Neural cell (in vitro differentiated cells): ENCODE measurements at regions not wholly inside any gene's neighbourhood (a gene's known extent, or its start where the extent isn't known, plus 50 kb on each side); places are given as distances from the start of the nearest gene placed in this dataset.

Experiments used
- H2AFZ ChIP-seq: fragments of 200-600, 300-800 bp; sonication (generic), shearing (Covaris generic); 2 replicates; pipeline ENCODE4 v1.6.0; 2014; ENCODE audit warnings: low read depth, mild to moderate bottlenecking, antibody characterized with exemption, low read length, moderate library complexity
- H3F3A ChIP-seq: fragments of 200-600 bp; shearing (Covaris generic); 2 replicates; pipeline ENCODE4 v1.6.1; 2016; ENCODE audit warnings: mild to moderate bottlenecking, moderate library complexity, mixed read lengths, antibody characterized with exemption, low read length; ENCODE audit not compliant: insufficient read depth, poor library complexity, severe bottlenecking
- H3K27ac ChIP-seq: fragments of 200-600, 300-800 bp; sonication (generic), shearing (Covaris generic); 2 replicates; pipeline ENCODE4 v1.5.1; 2014; ENCODE audit warnings: mild to moderate bottlenecking, low read length, moderate library complexity
- H3K27me3 ChIP-seq: fragments of 300-800, 200-600 bp; sonication (generic), shearing (Covaris generic); 2 replicates; pipeline ENCODE4 v1.6.0; 2014; ENCODE audit warnings: mild to moderate bottlenecking, low read depth, low read length, moderate library complexity; ENCODE audit not compliant: insufficient read depth
- H3K36me3 ChIP-seq: fragments of 300-800, 200-600 bp; sonication (generic), shearing (Covaris generic); 2 replicates; pipeline ENCODE4 v1.5.1; 2014; ENCODE audit warnings: mild to moderate bottlenecking, antibody characterized with exemption, low read length, moderate library complexity; ENCODE audit not compliant: insufficient read depth
- H3K4me2 ChIP-seq: fragments of 300-800, 200-600 bp; sonication (generic), shearing (Covaris generic); 2 replicates; pipeline ENCODE4 v1.6.0; 2014; ENCODE audit warnings: mild to moderate bottlenecking, low read length
- H3K4me3 ChIP-seq: fragments of 300-800, 200-600 bp; sonication (generic), shearing (Covaris generic); 2 replicates; pipeline ENCODE4 v1.5.1; 2014; ENCODE audit warnings: mild to moderate bottlenecking, low read length, moderate library complexity
- H3K79me2 ChIP-seq: fragments of 200-600 bp; shearing (Covaris generic); replicated peaks from 2 replicates; pipeline ENCODE4 v1.6.0; 2014; ENCODE audit warnings: mild to moderate bottlenecking, low read length, moderate library complexity; ENCODE audit not compliant: insufficient read depth
- H3K9ac ChIP-seq: fragments of 300-800, 200-600 bp; sonication (generic), shearing (Covaris generic); 2 replicates; pipeline ENCODE4 v1.6.1; 2016; ENCODE audit warnings: mild to moderate bottlenecking, low read length, mixed read lengths
- H3K9me2 ChIP-seq: fragments of 200-600 bp; shearing (Covaris generic); 2 replicates; pipeline ENCODE4 v1.6.1; 2016; ENCODE audit warnings: mild to moderate bottlenecking, low read length, mixed read lengths; ENCODE audit not compliant: insufficient read depth
- H3K9me3 ChIP-seq: fragments of 200-600, 300-800 bp; sonication (generic), shearing (Covaris generic); 2 replicates; pipeline ENCODE4 v1.6.1; 2016; ENCODE audit warnings: mild to moderate bottlenecking, mixed run types, low read length, moderate library complexity, mixed read lengths
- H4K20me1 ChIP-seq: fragments of 200-600 bp; shearing (Covaris generic); 2 replicates; pipeline ENCODE4 v1.6.1; 2016; ENCODE audit warnings: mild to moderate bottlenecking, mixed run types; ENCODE audit not compliant: insufficient read depth
- CTCF ChIP-seq: fragments of 450-650 bp; IDR thresholded peaks from 2 replicates; pipeline ENCODE4 v1.5.1; 2014; ENCODE audit warnings: antibody characterized with exemption, mild to moderate bottlenecking, moderate library complexity; ENCODE audit not compliant: poor library complexity, severe bottlenecking
- EP300 ChIP-seq: fragments of 450-650 bp; conservative IDR thresholded peaks from 2 replicates; pipeline ENCODE4 v1.6.1; 2014; ENCODE audit warnings: antibody characterized with exemption, mild to moderate bottlenecking, moderate library complexity; ENCODE audit not compliant: poor library complexity, severe bottlenecking
- EZH2 ChIP-seq: fragments of 200-600, 300-800 bp; shearing (Covaris generic), sonication (generic); IDR thresholded peaks from 2 replicates; pipeline ENCODE4 v1.6.1; 2014; ENCODE audit warnings: antibody characterized with exemption, low read length, borderline replicate concordance, mild to moderate bottlenecking; ENCODE audit not compliant: insufficient read depth, poor library complexity, severe bottlenecking
- POLR2AphosphoS5 ChIP-seq: IDR thresholded peaks from 2 replicates; pipeline ENCODE4 v1.6.1; 2012
- REST ChIP-seq: IDR thresholded peaks from 2 replicates; pipeline ENCODE4 v1.6.1; 2012; ENCODE audit warnings: borderline replicate concordance
- TAF1 ChIP-seq: IDR thresholded peaks from 2 replicates; pipeline ENCODE4 v1.6.1; 2012; ENCODE audit warnings: low read depth

GRCh38 chr13:74986609-74987008 lies 495.4 kb downstream of the TBC1D4 start:
- Histone ChIP-seq H3K9ac (no peak overlapping the region), H3K9me3 (no peaks in the 10 kb centered on the region), H3K36me3 (no peaks in the 10 kb centered on the region), H3K9me2 (no peaks in the 10 kb centered on the region), H3K27me3 (no peaks in the 10 kb centered on the region), H2AFZ (no peak overlapping the region), H3K27ac (no peak overlapping the region), H3K4me2 (no peak overlapping the region), H3K4me3 (no peak overlapping the region), H4K20me1 (no peaks in the 10 kb centered on the region), H3F3A (no peaks in the 10 kb centered on the region), H3K79me2 (no peaks in the 10 kb centered on the region)
- TF ChIP-seq TAF1 (no peak), EP300 (no peak), REST (no peak), EZH2 (no peak), CTCF (no peak)

GRCh38 chr13:74979703-74980102 lies 502.3 kb downstream of the TBC1D4 start:
- no peak for TF ChIP-seq POLR2AphosphoS5
- no peak for TF ChIP-seq REST
- peak; percentile 52 for TF ChIP-seq EP300
- Histone ChIP-seq H3K79me2 (no peaks in the 10 kb centered on the region), H3F3A (no peaks in the 10 kb centered on the region), H3K9me2 (no peaks in the 10 kb centered on the region), H2AFZ (no peak overlapping the region), H3K4me2 (no peak overlapping the region), H3K9me3 (no peaks in the 10 kb centered on the region), H3K27me3 (no peaks in the 10 kb centered on the region), H3K9ac (no peak overlapping the region), H3K4me3 (no peak overlapping the region), H3K36me3 (no peaks in the 10 kb centered on the region), H4K20me1 (no peaks in the 10 kb centered on the region), H3K27ac (no peak overlapping the region)
